ENCODE measurements at regions not wholly inside any gene's neighbourhood (a gene's known extent, or its start where the extent isn't known, plus 50 kb on each side); places are given as distances from the start of the nearest gene placed in this dataset.

DNA sequence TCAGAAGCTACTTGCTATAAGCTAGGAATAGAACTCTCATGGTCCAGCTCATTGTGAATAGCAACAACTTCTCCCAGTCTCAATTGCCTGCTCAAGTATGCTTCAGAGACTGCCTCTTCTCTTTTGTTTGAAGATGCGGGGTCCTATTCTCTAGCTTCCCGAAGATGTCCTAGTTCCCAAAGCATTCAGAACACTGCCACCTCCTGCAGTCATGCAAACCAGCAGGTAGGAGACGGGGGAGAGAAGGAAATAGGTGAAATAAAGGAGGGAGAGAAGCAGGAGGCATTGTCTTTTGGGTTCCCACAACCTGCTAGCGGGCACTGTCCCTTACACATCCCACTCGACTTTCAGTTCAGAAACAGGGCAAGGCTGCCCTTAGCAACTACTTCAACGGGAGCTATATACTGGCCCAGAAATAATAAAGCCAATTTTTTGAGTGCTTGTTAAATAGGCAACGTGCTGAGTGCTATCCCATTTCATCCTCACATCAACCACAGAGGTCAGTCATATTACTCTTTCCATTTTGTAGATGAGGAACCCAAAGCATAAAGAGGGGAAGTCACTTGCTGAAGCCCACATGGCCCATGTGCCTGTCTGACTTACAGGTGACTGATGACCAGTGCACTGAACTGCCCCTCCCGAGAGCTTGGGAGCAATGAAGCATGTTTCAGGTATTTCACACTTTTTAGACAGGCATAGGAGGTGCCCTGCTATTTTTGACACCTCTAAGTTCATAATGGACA lies 61.9 kb upstream of the ATXN1 start:
- H3K4me3 Mint-ChIP-seq: no peak overlapping the region
- no peak overlapping the region for H2BK5ac ChIP-seq (ENCODE audit: insufficient read length, low read length)
- WGBS (ENCODE audit: extremely low coverage, insufficient read length, low lambda C conversion rate): no CpG with 5 or more reads among the region's 8 CpGs
- no peak overlapping the region for H2BK20ac ChIP-seq (ENCODE audit: low read depth, low read length, poor library complexity, severe bottlenecking)
- no peaks in the 10 kb centered on the region for H3K79me2 ChIP-seq (ENCODE audit: insufficient read depth, low read length)
- no peaks in the 10 kb centered on the region for H3K27me3 ChIP-seq (ENCODE audit: insufficient read depth, low read length)
- no peak overlapping the region for H3K23ac ChIP-seq (ENCODE audit: insufficient read length, low read depth, low read length)
- peaks cover 7 to 9% of the 10 kb centered on the region in 2 experiments for H3K4me1 Mint-ChIP-seq
- no peak overlapping the region for H3K27ac ChIP-seq (ENCODE audit: insufficient read length, low read depth, low read length)
- H2BK15ac ChIP-seq (ENCODE audit: low read depth, low read length): no peak overlapping the region
- DNase-seq: no peak
- H3K9ac ChIP-seq (ENCODE audit: extremely low read depth, insufficient read length, low read length): no peak overlapping the region
- no peak overlapping the region for H2AFZ ChIP-seq (ENCODE audit: low read length)
- no peak overlapping the region for H3K27ac Mint-ChIP-seq
- no peaks in the 10 kb centered on the region for H3K79me1 ChIP-seq (ENCODE audit: insufficient read depth, low read depth, low read length, poor library complexity, severe bottlenecking)
- H3K9me3 ChIP-seq (ENCODE audit: control insufficient read depth, low read depth, low read length): no peaks in the 10 kb centered on the region
- no peak overlapping the region for H4K91ac ChIP-seq (ENCODE audit: insufficient read length, low read depth, low read length)
- H4K5ac ChIP-seq (ENCODE audit: insufficient read length, low read depth, low read length): no peak overlapping the region
- no peak overlapping the region for H4K8ac ChIP-seq (replicated peaks; ENCODE audit: insufficient read length, low read depth, low read length)
- no peak overlapping the region for H2AK5ac ChIP-seq (ENCODE audit: insufficient read length, low read length)
- peaks cover 0 to 4% of the 10 kb centered on the region in 2 experiments; a peak in 3 of 5 replicates for H3K9me3 Mint-ChIP-seq
- no peaks in the 10 kb centered on the region; the same call in 1 of the 2 replicates for H3K27me3 Mint-ChIP-seq (ENCODE audit: low read depth)
- H3K23me2 ChIP-seq (ENCODE audit: insufficient read length, low read depth, low read length, poor library complexity, severe bottlenecking): no peaks in the 10 kb centered on the region
- H3K14ac ChIP-seq (ENCODE audit: insufficient read depth, low read length): no peak overlapping the region
- no peak overlapping the region for H3K18ac ChIP-seq (ENCODE audit: insufficient read length, low read depth, low read length)
- no peak overlapping the region for H2BK120ac ChIP-seq (ENCODE audit: low read depth, low read length, poor library complexity, severe bottlenecking)
- no peak overlapping the region for H3K4me2 ChIP-seq (ENCODE audit: insufficient read depth, insufficient read length, low read length)
- no peaks in the 10 kb centered on the region for H3K36me3 Mint-ChIP-seq (ENCODE audit: insufficient read depth in 1 of 3, low read depth in 3 of 3)
- H2BK12ac ChIP-seq (ENCODE audit: insufficient read length, low read depth, low read length): no peak overlapping the region
- peaks cover 2% of the 10 kb centered on the region for H3K4me1 ChIP-seq (ENCODE audit: insufficient read depth, low read length)
- no peak overlapping the region for H3T11ph ChIP-seq (ENCODE audit: low read length)
- H3K56ac ChIP-seq (ENCODE audit: insufficient read length, low read depth, low read length): no peak overlapping the region
- TF ChIP-seq, protein P1, sequence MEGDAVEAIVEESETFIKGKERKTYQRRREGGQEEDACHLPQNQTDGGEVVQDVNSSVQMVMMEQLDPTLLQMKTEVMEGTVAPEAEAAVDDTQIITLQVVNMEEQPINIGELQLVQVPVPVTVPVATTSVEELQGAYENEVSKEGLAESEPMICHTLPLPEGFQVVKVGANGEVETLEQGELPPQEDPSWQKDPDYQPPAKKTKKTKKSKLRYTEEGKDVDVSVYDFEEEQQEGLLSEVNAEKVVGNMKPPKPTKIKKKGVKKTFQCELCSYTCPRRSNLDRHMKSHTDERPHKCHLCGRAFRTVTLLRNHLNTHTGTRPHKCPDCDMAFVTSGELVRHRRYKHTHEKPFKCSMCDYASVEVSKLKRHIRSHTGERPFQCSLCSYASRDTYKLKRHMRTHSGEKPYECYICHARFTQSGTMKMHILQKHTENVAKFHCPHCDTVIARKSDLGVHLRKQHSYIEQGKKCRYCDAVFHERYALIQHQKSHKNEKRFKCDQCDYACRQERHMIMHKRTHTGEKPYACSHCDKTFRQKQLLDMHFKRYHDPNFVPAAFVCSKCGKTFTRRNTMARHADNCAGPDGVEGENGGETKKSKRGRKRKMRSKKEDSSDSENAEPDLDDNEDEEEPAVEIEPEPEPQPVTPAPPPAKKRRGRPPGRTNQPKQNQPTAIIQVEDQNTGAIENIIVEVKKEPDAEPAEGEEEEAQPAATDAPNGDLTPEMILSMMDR (conservative IDR thresholded peaks at IDR 0.05): no peak; the same call in 2 of the 3 replicates
- H3K4ac ChIP-seq (ENCODE audit: low read depth, low read length): no peak overlapping the region
- H4K20me1 ChIP-seq (ENCODE audit: control insufficient read depth, insufficient read depth, insufficient read length): no peaks in the 10 kb centered on the region
